RWPE2 (cell line): ENCODE measurements at regions not wholly inside any gene's neighbourhood (a gene's known extent, or its start where the extent isn't known, plus 50 kb on each side); places are given as distances from the start of the nearest gene placed in this dataset.
"Not testable (repeated sequence)": the region's sequence is repeated elsewhere in the genome, so short reads cannot be mapped to it uniquely, and the experiment has no call there.

Experiments
- ATAC-seq: fragments of 200-7000 bp; cut with Tn5 transposase; 3 replicates; pipeline ENCODE4 v1.9.1; 2021; ENCODE audit warnings: low read depth
- DNase-seq: peaks from one replicate; pipeline ENCODE4 v3.0.0-alpha.2; 2020; ENCODE audit warnings: low spot score
- H3K27ac ChIP-seq: fragments of 450-650 bp; 2 replicates; pipeline ENCODE4 v1.5.1; 2017; ENCODE audit warnings: mild to moderate bottlenecking; ENCODE audit not compliant: poor library complexity, severe bottlenecking
- H3K27me3 ChIP-seq: fragments of 250-450 bp; sonication (Bioruptor Pico); 2 replicates; pipeline ENCODE4 v1.5.1; 2021; ENCODE audit warnings: mild to moderate bottlenecking, moderate library complexity; ENCODE audit not compliant: insufficient read depth, poor library complexity, severe bottlenecking
- H3K36me3 ChIP-seq: fragments of 250-450 bp; sonication (Bioruptor Pico); 2 replicates; pipeline ENCODE4 v1.5.1; 2020; ENCODE audit warnings: low read depth, mild to moderate bottlenecking, moderate library complexity
- H3K4me1 ChIP-seq: fragments of 250-450 bp; sonication (Bioruptor Pico); 2 replicates; pipeline ENCODE4 v1.5.1; 2021; ENCODE audit warnings: mild to moderate bottlenecking, moderate library complexity; ENCODE audit not compliant: insufficient read depth, poor library complexity, severe bottlenecking
- H3K4me3 ChIP-seq: fragments of 250-450 bp; sonication (Bioruptor Pico); 2 replicates; pipeline ENCODE4 v1.5.1; 2021; ENCODE audit warnings: mild to moderate bottlenecking, moderate library complexity; ENCODE audit not compliant: severe bottlenecking
- H3K9me3 ChIP-seq: fragments of 250-450 bp; sonication (Bioruptor Pico); 2 replicates; pipeline ENCODE4 v1.5.1; 2021; ENCODE audit warnings: mild to moderate bottlenecking, moderate library complexity; ENCODE audit not compliant: severe bottlenecking
- TF ChIP-seq, protein P1 (sequence below): fragments of 450-650 bp; IDR thresholded peaks from one replicate; pipeline ENCODE4 v1.5.1; 2017; ENCODE audit warnings: mild to moderate bottlenecking, moderate library complexity; ENCODE audit not compliant: poor library complexity, severe bottlenecking

GRCh38 chr4:110867251-110867960 lies 244.5 kb upstream of the PITX2 start:
- H3K27ac ChIP-seq: no peak overlapping the region
- H3K36me3 ChIP-seq: no peaks in the 10 kb centered on the region
- H3K4me1 ChIP-seq: no peaks in the 10 kb centered on the region
- DNase-seq (no peak), ATAC-seq (no peak)
- H3K4me3 ChIP-seq: no peak overlapping the region
- H3K9me3 ChIP-seq: no peaks in the 10 kb centered on the region
- H3K27me3 ChIP-seq: no peaks in the 10 kb centered on the region
- TF ChIP-seq, protein P1, sequence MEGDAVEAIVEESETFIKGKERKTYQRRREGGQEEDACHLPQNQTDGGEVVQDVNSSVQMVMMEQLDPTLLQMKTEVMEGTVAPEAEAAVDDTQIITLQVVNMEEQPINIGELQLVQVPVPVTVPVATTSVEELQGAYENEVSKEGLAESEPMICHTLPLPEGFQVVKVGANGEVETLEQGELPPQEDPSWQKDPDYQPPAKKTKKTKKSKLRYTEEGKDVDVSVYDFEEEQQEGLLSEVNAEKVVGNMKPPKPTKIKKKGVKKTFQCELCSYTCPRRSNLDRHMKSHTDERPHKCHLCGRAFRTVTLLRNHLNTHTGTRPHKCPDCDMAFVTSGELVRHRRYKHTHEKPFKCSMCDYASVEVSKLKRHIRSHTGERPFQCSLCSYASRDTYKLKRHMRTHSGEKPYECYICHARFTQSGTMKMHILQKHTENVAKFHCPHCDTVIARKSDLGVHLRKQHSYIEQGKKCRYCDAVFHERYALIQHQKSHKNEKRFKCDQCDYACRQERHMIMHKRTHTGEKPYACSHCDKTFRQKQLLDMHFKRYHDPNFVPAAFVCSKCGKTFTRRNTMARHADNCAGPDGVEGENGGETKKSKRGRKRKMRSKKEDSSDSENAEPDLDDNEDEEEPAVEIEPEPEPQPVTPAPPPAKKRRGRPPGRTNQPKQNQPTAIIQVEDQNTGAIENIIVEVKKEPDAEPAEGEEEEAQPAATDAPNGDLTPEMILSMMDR: no peak

DNA sequence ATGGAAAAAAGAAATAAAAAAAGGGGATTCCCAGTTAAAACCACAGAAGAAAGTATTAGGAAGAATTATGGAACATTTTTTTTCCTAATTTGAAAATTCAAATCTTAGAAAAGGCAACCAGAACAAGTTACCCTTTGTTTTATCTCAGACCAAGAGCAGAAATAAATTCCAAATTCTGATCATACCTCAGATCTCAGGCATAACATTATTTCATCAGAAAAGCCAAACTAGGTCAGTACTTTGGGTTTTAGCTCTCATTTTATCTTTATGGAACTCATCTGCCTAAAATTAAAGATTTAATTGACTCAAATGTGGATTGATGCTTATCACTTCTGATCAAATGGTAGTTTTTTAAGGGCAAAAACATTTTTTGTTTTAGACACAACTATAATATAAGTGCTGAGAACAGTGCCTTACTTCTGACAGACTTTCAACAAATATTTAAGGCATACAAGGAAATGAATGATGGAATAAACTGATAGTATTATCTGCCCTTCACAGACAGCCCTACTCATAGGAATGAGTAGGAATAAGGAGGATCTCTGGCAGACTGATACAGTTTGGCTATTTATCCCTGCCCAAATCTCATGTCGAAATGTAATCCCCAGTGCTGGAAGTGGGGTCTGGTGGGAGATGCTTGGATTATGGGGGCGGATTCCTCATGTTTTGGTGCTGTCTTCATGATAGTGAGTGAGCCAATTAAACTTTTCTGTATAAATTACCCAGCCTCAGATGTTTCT lies 245.3 kb upstream of the PITX2 start:
- DNase-seq (no peak), ATAC-seq (no peak)
- no peak overlapping the region for H3K27ac ChIP-seq
- no peaks in the 10 kb centered on the region for H3K27me3 ChIP-seq
- H3K36me3 ChIP-seq: no peaks in the 10 kb centered on the region
- no peaks in the 10 kb centered on the region for H3K9me3 ChIP-seq
- H3K4me1 ChIP-seq: no peaks in the 10 kb centered on the region
- TF ChIP-seq, protein P1: no peak
- no peak overlapping the region for H3K4me3 ChIP-seq

- TF ChIP-seq, protein P1: no peak
- H3K4me3 ChIP-seq: no peak overlapping the region
- H3K4me1 ChIP-seq: no peaks in the 10 kb centered on the region
- H3K9me3 ChIP-seq: no peaks in the 10 kb centered on the region
- DNase-seq: no peak
- no peak for ATAC-seq
- H3K27me3 ChIP-seq: no peaks in the 10 kb centered on the region
- no peak overlapping the region for H3K27ac ChIP-seq
- H3K36me3 ChIP-seq: no peaks in the 10 kb centered on the region
Measured at GRCh38 chr4:110869114-110869513, 246.2 kb upstream of the PITX2 start.

- Histone ChIP-seq H3K36me3 (no peaks in the 10 kb centered on the region), H3K27me3 (no peaks in the 10 kb centered on the region), H3K4me1 (no peaks in the 10 kb centered on the region), H3K27ac (no peak overlapping the region), H3K9me3 (no peaks in the 10 kb centered on the region), H3K4me3 (no peak overlapping the region)
- TF ChIP-seq, protein P1: no peak
- no peak for ATAC-seq
- no peak for DNase-seq
Measured at GRCh38 chr4:110869862-110870572, 247.1 kb upstream of the PITX2 start.

- DNase-seq, H3K27me3 ChIP-seq, H3K9me3 ChIP-seq, ATAC-seq, H3K4me3 ChIP-seq, H3K27ac ChIP-seq, H3K4me1 ChIP-seq, H3K36me3 ChIP-seq: not testable (repeated sequence)
Measured at GRCh38 chr4:110876214-110876613, 253.3 kb upstream of the PITX2 start.
